GM10266 (cell line): ENCODE measurements at regions not wholly inside any gene's neighbourhood (a gene's known extent, or its start where the extent isn't known, plus 50 kb on each side); places are given as distances from the start of the nearest gene placed in this dataset.

Experiments
- DNase-seq: peaks from one replicate; pipeline ENCODE4 v3.0.0; 2012; ENCODE audit errors: extremely low spot score
- TF ChIP-seq, protein P1 (sequence below): IDR thresholded peaks from 2 replicates; pipeline ENCODE4 v1.5.1; 2012; ENCODE audit warnings: mild to moderate bottlenecking, low read depth; ENCODE audit not compliant: control insufficient read depth, insufficient read depth; ENCODE audit errors: missing control alignments

DNA sequence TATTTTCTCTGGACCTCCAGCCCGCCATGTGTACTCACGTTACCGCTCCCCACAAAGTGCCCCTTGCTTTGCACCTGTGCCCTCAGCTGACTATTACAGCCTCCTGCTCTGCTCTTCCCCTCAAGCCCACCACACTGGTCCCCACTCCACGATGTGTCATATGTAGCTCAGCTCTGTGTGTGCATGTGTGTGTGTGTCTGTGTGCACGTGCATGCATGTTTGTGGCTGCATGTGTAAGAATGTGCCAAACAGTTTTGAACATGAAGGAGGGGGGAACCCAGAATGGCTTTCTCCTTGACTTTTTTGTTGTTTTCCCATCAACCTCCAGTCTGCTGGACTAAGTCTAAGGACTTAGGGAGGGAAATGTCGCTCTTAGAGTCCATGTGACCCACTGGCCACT is 54.8 kb upstream of the BTRC start:
- TF ChIP-seq, protein P1, sequence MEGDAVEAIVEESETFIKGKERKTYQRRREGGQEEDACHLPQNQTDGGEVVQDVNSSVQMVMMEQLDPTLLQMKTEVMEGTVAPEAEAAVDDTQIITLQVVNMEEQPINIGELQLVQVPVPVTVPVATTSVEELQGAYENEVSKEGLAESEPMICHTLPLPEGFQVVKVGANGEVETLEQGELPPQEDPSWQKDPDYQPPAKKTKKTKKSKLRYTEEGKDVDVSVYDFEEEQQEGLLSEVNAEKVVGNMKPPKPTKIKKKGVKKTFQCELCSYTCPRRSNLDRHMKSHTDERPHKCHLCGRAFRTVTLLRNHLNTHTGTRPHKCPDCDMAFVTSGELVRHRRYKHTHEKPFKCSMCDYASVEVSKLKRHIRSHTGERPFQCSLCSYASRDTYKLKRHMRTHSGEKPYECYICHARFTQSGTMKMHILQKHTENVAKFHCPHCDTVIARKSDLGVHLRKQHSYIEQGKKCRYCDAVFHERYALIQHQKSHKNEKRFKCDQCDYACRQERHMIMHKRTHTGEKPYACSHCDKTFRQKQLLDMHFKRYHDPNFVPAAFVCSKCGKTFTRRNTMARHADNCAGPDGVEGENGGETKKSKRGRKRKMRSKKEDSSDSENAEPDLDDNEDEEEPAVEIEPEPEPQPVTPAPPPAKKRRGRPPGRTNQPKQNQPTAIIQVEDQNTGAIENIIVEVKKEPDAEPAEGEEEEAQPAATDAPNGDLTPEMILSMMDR: no peak

GRCh38 chr10:101301111-101301731 is 52.7 kb upstream of the BTRC start:
- DNase-seq: peak; percentile 59
- TF ChIP-seq, protein P1: peak; percentile 47

More for the DNA sequence above, 54.8 kb upstream of the BTRC start:
- no peak for DNase-seq

- no peak for DNase-seq
- TF ChIP-seq, protein P1: no peak
These were observed 50.8 kb upstream of the BTRC start for GRCh38 chr10:101303087-101303703.
